RWPE1 (cell line): ENCODE measurements at regions not wholly inside any gene's neighbourhood (a gene's known extent, or its start where the extent isn't known, plus 50 kb on each side); places are given as distances from the start of the nearest gene placed in this dataset.

Experiments used
- CTCF ChIA-PET: fragments of 350-600 bp; sonication (Branson Sonifier 250); formaldehyde crosslinking; extraction: SDS; loops from one replicate; lab custom pipeline; 2021; lab: Yijun Ruan, JAX
- POLR2A ChIA-PET: fragments of 400-600 bp; formaldehyde crosslinking; extraction: SDS; loops from one replicate; lab custom pipeline; 2020; ENCODE audit warnings: antibody characterized with exemption; ENCODE audit not compliant: low non-redundant PET; lab: Yijun Ruan, JAX
- DNase-seq: peaks from one replicate; pipeline ENCODE4 v3.0.0; 2012; ENCODE audit warnings: low spot score
- H3K27ac ChIP-seq: fragments of 450-650 bp; 2 replicates; pipeline ENCODE4 v1.5.1; 2017
- TF ChIP-seq, protein P1 (sequence below): fragments of 450-650 bp; conservative IDR thresholded peaks from 2 replicates; pipeline ENCODE4 v1.5.1; 2017; ENCODE audit warnings: low read depth, mild to moderate bottlenecking

DNA sequence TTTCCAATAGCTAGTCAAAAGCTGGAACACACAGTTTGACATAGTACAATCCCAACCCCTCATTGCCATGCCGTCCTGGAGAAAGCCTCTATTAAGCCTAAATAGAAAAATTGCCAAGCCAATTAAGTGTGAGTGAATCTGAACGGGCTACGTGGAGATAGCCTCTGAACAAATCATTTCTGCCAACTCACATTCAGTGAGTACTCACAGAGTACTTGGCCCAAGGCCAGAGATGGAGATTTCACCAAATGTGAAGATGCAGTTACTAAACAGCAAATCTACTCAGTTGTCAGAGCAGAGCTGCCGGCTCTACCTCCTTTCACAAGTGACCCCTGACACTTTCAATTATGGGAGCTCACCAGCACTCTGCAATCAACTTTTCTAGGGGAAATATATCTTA is 350.0 kb downstream of the GALC start:
- ChIA-PET POLR2A (no interaction called here), CTCF (no interaction called here)
- no peak overlapping the region for H3K27ac ChIP-seq
- TF ChIP-seq, protein P1, sequence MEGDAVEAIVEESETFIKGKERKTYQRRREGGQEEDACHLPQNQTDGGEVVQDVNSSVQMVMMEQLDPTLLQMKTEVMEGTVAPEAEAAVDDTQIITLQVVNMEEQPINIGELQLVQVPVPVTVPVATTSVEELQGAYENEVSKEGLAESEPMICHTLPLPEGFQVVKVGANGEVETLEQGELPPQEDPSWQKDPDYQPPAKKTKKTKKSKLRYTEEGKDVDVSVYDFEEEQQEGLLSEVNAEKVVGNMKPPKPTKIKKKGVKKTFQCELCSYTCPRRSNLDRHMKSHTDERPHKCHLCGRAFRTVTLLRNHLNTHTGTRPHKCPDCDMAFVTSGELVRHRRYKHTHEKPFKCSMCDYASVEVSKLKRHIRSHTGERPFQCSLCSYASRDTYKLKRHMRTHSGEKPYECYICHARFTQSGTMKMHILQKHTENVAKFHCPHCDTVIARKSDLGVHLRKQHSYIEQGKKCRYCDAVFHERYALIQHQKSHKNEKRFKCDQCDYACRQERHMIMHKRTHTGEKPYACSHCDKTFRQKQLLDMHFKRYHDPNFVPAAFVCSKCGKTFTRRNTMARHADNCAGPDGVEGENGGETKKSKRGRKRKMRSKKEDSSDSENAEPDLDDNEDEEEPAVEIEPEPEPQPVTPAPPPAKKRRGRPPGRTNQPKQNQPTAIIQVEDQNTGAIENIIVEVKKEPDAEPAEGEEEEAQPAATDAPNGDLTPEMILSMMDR = no peak
- DNase-seq = no peak

DNA sequence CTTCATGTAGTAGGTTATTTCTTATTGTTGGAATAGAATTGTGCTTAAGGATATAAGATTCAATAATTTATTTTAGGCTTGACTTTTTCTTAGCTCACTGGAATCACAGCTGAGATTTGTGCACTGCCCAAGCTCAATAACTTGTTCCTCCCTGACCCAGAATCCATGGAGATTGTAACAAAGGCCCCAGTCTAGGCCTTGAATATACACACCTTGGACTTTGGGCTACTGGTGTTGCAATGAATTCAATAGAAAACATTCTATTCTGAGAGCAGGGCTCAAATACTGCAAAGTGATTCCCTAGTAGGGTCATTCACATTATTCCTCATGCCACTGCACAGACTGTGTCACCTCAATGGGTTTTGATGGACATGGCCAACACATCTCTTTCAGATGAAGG is 352.4 kb downstream of the GALC start:
- TF ChIP-seq, protein P1 = no peak
- no peak for DNase-seq
- H3K27ac ChIP-seq = no peak overlapping the region
- CTCF ChIA-PET = no interaction called here
- POLR2A ChIA-PET = no interaction called here

DNA sequence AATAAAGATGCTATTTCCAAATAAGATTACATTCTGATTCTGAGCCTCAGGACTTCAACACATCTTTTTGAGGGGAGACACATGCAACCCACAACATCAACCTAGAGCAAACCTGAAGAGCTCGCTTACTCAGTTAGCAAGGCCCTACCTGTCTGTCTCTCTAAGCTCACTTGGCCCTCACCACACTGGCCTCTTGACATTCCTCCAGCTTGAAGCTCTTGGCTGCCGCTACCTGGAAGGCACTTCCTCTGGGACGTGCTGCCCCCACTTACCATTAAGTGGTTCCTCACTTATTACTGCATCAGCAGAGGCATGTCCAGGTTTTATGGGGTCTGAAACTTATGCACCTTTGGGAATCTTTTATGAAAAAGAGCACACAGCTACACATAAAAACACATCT is 354.8 kb downstream of the GALC start:
- H3K27ac ChIP-seq = no peak overlapping the region
- TF ChIP-seq, protein P1 = no peak
- no peak for DNase-seq
- ChIA-PET POLR2A (no interaction called here), CTCF (no interaction called here)

DNA sequence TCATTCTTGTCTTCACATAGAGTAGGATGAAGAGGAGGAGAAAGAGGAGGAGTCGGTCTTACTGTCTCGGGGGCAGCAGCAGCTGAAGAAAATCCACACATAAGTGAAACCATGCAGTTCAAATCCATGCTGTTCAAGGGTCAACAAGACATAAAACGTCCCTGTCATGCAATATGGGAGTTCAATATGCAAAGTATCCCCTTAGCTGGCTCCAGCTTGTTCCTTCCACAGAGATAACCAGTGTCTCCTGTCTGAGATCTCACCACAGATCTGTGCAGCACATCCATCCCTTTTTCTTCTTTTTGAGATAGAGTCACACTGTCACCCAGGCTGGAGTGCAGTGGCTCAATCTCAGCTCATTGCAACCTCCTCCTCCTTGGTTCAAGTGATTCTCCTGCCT is 357.5 kb downstream of the GALC start:
- POLR2A ChIA-PET = no interaction called here

DNA sequence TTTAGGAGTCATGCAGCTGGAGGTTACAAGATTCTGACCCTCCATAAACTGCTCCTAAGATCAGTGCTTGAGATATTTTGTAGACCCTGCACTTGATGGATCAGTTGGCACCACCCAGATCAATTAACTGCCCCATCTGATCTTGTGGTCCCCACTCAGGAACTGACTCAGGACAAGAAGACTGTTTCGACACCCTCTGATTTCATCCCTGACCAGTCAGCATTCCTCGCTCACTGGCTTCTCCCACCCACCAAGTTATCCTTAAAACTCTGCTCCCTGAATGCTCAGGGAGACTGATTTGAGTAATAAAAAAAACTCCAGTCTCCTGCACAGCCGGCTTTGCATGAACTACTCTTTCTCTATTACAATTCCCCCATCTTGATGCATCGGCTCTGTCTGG is 360.2 kb downstream of the GALC start:
- no peak for DNase-seq
- POLR2A ChIA-PET = no interaction called here
- CTCF ChIA-PET = no interaction called here
- TF ChIP-seq, protein P1 = no peak
- H3K27ac ChIP-seq = no peak overlapping the region

More for the DNA sequence above, 357.5 kb downstream of the GALC start:
- DNase-seq = no peak
- TF ChIP-seq, protein P1 = no peak
- H3K27ac ChIP-seq = no peak overlapping the region
- CTCF ChIA-PET = no interaction called here

DNA sequence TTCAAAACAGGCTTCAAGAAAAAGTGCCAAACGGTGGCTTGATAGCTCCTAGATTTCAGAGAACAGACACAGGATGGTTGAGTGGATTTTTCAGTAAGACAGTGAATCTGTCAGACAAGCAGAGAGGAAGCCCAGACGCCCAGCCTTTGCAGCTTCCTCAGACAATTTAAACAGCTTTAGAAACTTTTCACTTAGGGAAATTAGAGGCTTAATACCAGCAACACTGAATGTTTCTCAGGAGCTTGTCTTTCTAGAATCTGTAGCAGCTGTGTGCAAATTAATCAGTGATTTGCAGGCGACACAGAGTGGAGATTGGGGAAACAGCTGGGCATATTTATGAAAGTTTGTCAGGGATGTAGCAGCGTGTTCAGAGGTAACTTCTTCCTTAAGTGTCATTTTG is 362.1 kb downstream of the GALC start:
- TF ChIP-seq, protein P1 = no peak
- ChIA-PET POLR2A (no interaction called here), CTCF (interaction anchor here (0.6 kb wide), 2 partner anchors 95 to 1132 kb away, joined by 3 read pairs; no protein-coding TSS in a partner anchor)
- H3K27ac ChIP-seq = no peak overlapping the region
- DNase-seq = no peak

DNA sequence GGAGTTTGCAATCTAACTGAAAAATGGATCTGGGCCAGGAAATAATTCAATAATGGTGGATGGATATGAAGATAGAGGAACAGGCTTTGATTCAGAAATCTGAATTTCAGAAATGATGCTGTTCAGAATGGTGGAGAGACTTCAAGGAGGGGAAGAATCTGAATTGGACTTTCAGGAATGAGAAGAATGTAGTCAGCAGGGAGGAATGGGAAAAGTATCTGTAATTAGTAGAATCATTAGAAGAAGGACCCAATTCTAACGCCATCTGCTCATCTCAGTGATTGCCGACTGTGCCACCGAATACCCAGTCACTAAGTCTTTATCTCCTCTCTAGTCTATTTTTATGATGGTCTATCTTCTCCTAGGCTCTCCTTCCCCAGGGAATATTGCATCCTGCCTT is 363.2 kb downstream of the GALC start:
- CTCF ChIA-PET = no interaction called here
- DNase-seq = no peak
- H3K27ac ChIP-seq = no peak overlapping the region
- TF ChIP-seq, protein P1 = no peak
- POLR2A ChIA-PET = no interaction called here
